ENCODE measurements at regions not wholly inside any gene's neighbourhood (a gene's known extent, or its start where the extent isn't known, plus 50 kb on each side); places are given as distances from the start of the nearest gene placed in this dataset.
"Not testable (repeated sequence)": the region's sequence is repeated elsewhere in the genome, so short reads cannot be mapped to it uniquely, and the experiment has no call there.

DNA sequence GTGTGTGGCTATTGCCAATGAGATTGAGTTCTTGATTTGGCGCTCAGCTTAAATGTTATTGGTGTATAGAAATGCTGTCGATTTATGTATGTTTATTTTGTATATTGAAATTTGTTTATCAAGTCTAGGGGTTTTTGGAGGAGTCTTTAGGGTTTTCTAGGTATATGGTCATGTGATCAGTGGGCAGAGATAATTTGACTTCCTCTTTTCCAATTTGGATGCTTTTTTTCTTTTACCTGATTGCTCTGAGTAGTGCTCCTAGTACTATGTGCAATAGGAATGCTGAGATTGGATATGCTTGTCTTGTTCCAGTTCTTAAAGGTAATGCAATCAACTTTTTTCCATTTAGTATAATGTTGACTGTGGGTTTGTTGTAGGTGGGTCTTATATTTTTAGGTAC is 99.8 kb upstream of the PMCH start:
- ChIA-PET CTCF (no interaction called here), POLR2A (no interaction called here)
- H3K27me3 Mint-ChIP-seq (ENCODE audit: insufficient read depth, unreplicated experiment), result peaks cover 3% of the 10 kb centered on the region
- peaks cover 17% of the 10 kb centered on the region for H3K9me3 Mint-ChIP-seq (ENCODE audit: unreplicated experiment)
- no peak overlapping the region for H3K27ac Mint-ChIP-seq (ENCODE audit: unreplicated experiment)
- no peak for DNase-seq
- H3K36me3 Mint-ChIP-seq (ENCODE audit: insufficient read depth, unreplicated experiment), result no peaks in the 10 kb centered on the region
- H3K9me3 ChIP-seq, result peaks cover 10% of the 10 kb centered on the region
- no TSS peak for BruUV-seq (replicated peaks)
- intact Hi-C loops (cut with micrococcal nuclease; ENCODE audit: unreplicated experiment), result loop anchor here (10.0 kb wide), 1 partner anchor 173 kb away; the partner anchor contains the start of genes NUP37 and PARPBP
- no peak overlapping the region for H3K4me3 ChIP-seq (ENCODE audit: low read depth, low read length)
- no peaks in the 10 kb centered on the region for H3K27me3 ChIP-seq (replicated peaks; ENCODE audit: control insufficient read depth, insufficient read depth, low read length)
- H3K4me1 Mint-ChIP-seq (ENCODE audit: low read depth, unreplicated experiment), result no peaks in the 10 kb centered on the region
- no peaks in the 10 kb centered on the region for H3K4me1 ChIP-seq
- H3K4me3 Mint-ChIP-seq (ENCODE audit: unreplicated experiment), result no peak overlapping the region
- no peaks in the 10 kb centered on the region for H3K36me3 ChIP-seq (ENCODE audit: control insufficient read depth, insufficient read depth, low read length)
- TF ChIP-seq, protein P1, sequence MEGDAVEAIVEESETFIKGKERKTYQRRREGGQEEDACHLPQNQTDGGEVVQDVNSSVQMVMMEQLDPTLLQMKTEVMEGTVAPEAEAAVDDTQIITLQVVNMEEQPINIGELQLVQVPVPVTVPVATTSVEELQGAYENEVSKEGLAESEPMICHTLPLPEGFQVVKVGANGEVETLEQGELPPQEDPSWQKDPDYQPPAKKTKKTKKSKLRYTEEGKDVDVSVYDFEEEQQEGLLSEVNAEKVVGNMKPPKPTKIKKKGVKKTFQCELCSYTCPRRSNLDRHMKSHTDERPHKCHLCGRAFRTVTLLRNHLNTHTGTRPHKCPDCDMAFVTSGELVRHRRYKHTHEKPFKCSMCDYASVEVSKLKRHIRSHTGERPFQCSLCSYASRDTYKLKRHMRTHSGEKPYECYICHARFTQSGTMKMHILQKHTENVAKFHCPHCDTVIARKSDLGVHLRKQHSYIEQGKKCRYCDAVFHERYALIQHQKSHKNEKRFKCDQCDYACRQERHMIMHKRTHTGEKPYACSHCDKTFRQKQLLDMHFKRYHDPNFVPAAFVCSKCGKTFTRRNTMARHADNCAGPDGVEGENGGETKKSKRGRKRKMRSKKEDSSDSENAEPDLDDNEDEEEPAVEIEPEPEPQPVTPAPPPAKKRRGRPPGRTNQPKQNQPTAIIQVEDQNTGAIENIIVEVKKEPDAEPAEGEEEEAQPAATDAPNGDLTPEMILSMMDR (IDR thresholded peaks at IDR 0.05; ENCODE audit: insufficient read depth in 1 of 2, low read depth in 1 of 2, low read length in 1 of 2, severe bottlenecking in 1 of 2, unreplicated experiment in 1 of 2), result no peak

DNA sequence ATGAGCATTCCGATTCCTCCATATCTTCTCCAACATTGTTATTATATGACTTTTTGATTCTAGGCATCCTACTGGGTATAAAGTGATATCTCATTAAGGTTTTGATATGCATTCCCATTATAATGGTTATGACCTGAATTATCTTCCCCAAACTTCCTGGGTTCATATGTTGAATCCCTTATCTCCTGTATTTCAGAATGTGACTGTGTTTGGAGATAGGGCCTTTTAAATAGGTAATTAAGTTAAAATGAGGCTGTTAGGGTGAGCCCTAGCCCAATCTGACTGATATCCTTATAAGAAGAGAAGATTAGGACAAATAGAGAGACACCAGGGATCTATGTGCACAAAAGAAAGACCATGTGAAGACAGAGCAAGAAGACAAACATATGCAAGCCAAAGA is 96.9 kb upstream of the PMCH start:
- Mint-ChIP-seq H3K36me3 (ENCODE audit: insufficient read depth, unreplicated experiment) (no peaks in the 10 kb centered on the region), H3K27me3 (ENCODE audit: insufficient read depth, unreplicated experiment) (peaks cover 3% of the 10 kb centered on the region), H3K27ac (ENCODE audit: unreplicated experiment) (no peak overlapping the region), H3K4me3 (ENCODE audit: unreplicated experiment) (no peak overlapping the region), H3K4me1 (ENCODE audit: low read depth, unreplicated experiment) (no peaks in the 10 kb centered on the region), H3K9me3 (ENCODE audit: unreplicated experiment) (peaks cover 10% of the 10 kb centered on the region)
- Histone ChIP-seq H3K4me1 (peaks cover 11% of the 10 kb centered on the region), H3K4me3 (ENCODE audit: low read depth, low read length) (no peak overlapping the region), H3K36me3 (ENCODE audit: control insufficient read depth, insufficient read depth, low read length) (no peaks in the 10 kb centered on the region), H3K27me3 (replicated peaks; ENCODE audit: control insufficient read depth, insufficient read depth, low read length) (no peaks in the 10 kb centered on the region), H3K9me3 (peaks cover 4% of the 10 kb centered on the region; the same call in 1 of the 2 replicates)
- TF ChIP-seq, protein P1 (IDR thresholded peaks at IDR 0.05; ENCODE audit: insufficient read depth in 1 of 2, low read depth in 1 of 2, low read length in 1 of 2, severe bottlenecking in 1 of 2, unreplicated experiment in 1 of 2), result no peak
- no peak for DNase-seq
- BruUV-seq (replicated peaks), result no TSS peak
- ChIA-PET CTCF (no interaction called here), POLR2A (no interaction called here)
- intact Hi-C loops (cut with micrococcal nuclease; ENCODE audit: unreplicated experiment), result loop anchor here (10.0 kb wide), 1 partner anchor 170 kb away; the partner anchor contains the start of genes NUP37 and PARPBP

DNA sequence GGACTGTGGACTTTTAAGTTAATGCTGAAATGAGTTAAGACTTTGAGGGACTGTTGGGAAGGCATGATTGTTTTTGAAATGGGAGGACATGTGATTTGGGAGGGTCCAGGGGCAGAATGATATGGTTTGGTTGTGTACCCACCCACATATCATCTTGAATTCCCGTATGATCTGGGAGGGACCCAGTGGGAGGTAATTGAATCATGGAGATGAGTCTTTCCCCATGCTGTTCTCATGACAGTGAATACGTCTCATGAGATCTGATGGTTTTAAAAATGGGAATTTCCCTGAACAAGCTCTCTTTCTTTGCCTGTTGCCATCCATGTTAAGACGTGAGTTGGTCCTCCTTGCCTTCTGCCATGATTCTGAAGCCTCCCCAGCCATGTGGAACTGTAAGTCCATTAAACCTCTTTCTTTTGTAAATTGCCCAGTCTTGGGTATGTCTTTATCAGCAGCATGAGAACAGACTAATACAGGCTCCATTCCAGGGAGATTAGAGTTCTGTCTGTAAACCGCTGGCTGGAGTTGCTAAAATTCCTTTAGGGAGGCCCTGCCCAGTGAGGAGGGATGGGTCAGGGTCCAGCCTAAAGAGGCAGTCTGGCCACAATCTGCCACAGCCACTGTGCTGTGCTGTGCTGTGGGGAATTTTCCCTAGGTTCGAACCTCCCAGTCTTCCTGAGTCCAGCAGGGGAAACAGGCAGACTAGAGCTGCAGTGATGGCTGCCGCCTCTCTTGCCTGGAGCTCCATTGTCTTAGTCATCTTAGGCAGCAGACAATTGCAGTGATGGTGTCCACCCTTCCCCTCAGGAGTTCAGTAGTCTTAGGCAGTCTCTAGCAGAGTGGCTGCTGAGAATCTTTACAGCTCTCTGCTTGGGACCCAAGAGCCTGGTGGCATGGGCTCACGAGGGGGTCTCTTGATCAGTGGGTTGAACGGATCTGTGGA is 94.1 kb upstream of the PMCH start:
- H3K4me3 ChIP-seq (ENCODE audit: low read depth, low read length); H3K4me1 Mint-ChIP-seq (ENCODE audit: low read depth, unreplicated experiment); H3K27me3 ChIP-seq (replicated peaks; ENCODE audit: control insufficient read depth, insufficient read depth, low read length); CTCF ChIA-PET; POLR2A ChIA-PET; H3K4me3 Mint-ChIP-seq (ENCODE audit: unreplicated experiment); H3K9me3 ChIP-seq; H3K36me3 ChIP-seq (ENCODE audit: control insufficient read depth, insufficient read depth, low read length); BruUV-seq (replicated peaks); H3K27me3 Mint-ChIP-seq (ENCODE audit: insufficient read depth, unreplicated experiment); H3K27ac Mint-ChIP-seq (ENCODE audit: unreplicated experiment); H3K36me3 Mint-ChIP-seq (ENCODE audit: insufficient read depth, unreplicated experiment): not testable (repeated sequence)
- DNase-seq, result peak; percentile 20 to 46
- peaks cover 13% of the 10 kb centered on the region for H3K9me3 Mint-ChIP-seq (ENCODE audit: unreplicated experiment)
- H3K4me1 ChIP-seq, result peaks cover 11% of the 10 kb centered on the region
- intact Hi-C loops (cut with micrococcal nuclease; ENCODE audit: unreplicated experiment), result loop anchor here (10.0 kb wide), 1 partner anchor 167 kb away; the partner anchor contains the start of genes NUP37 and PARPBP

DNA sequence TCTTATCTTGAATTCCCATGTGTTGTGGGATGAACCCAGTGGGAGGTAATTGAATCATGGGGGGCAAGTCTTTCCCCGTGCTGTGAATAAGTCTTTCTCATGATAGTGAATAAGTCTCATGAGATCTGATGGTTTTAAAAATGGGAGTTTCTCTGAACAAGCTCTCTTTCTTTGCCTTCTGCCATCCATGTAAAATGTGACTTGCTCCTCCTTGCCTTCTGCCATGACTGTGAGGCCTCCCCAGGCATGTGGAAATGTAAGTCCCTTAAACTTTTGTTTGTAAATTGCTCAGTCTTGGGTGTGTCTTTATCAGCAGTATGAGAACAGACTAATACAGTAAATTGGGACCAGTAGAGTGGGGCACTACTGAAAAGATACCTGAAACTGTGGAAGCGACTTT is 92.1 kb upstream of the PMCH start:
- peaks cover 23% of the 10 kb centered on the region for H3K9me3 Mint-ChIP-seq (ENCODE audit: unreplicated experiment)
- H3K36me3 ChIP-seq (ENCODE audit: control insufficient read depth, insufficient read depth, low read length); H3K4me1 Mint-ChIP-seq (ENCODE audit: low read depth, unreplicated experiment); H3K27ac Mint-ChIP-seq (ENCODE audit: unreplicated experiment); H3K4me3 ChIP-seq (ENCODE audit: low read depth, low read length); H3K27me3 Mint-ChIP-seq (ENCODE audit: insufficient read depth, unreplicated experiment); POLR2A ChIA-PET; CTCF ChIA-PET; H3K27me3 ChIP-seq (replicated peaks; ENCODE audit: control insufficient read depth, insufficient read depth, low read length); H3K9me3 ChIP-seq; H3K36me3 Mint-ChIP-seq (ENCODE audit: insufficient read depth, unreplicated experiment); BruUV-seq (replicated peaks); DNase-seq; H3K4me3 Mint-ChIP-seq (ENCODE audit: unreplicated experiment): not testable (repeated sequence)
- peaks cover 11% of the 10 kb centered on the region for H3K4me1 ChIP-seq
- intact Hi-C loops (cut with micrococcal nuclease; ENCODE audit: unreplicated experiment), result loop anchor here (10.0 kb wide), 1 partner anchor 165 kb away; the partner anchor contains the start of genes NUP37 and PARPBP

Measured in Caco-2 (cell line).